B cell (primary cell): ENCODE measurements at regions not wholly inside any gene's neighbourhood (a gene's known extent, or its start where the extent isn't known, plus 50 kb on each side); places are given as distances from the start of the nearest gene placed in this dataset.

ENCODE experiments used
- ATAC-seq: fragments of 200-7000 bp; cut with Tn5 transposase; one replicate; pipeline ENCODE4 v1.10.0; 2021; ENCODE audit warnings: low read depth, mild to moderate bottlenecking, moderate number of reproducible peaks, moderate library complexity
- CTCF ChIA-PET: fragments of 350-600 bp; sonication (Branson Sonifier 250); formaldehyde crosslinking; loops from one replicate; lab custom pipeline; 2021; ENCODE audit warnings: antibody characterized with exemption, inconsistent platforms; lab: Charles Lee
- POLR2A ChIA-PET: fragments of 350-600 bp; sonication (Branson Sonifier 250); formaldehyde crosslinking; loops from one replicate; lab custom pipeline; 2021; ENCODE audit warnings: antibody characterized with exemption; lab: Charles Lee
- DNase-seq: peaks from one replicate; pipeline ENCODE4 v3.0.0; 2013
- H2AFZ ChIP-seq: 2 replicates; pipeline ENCODE4 v1.6.1; 2012; ENCODE audit warnings: mild to moderate bottlenecking, low read depth, low read length; ENCODE audit not compliant: insufficient read depth, poor library complexity, severe bottlenecking
- H3K27ac ChIP-seq, 2 donors: 1 replicate in 1 of 2; 2 replicates in 1 of 2; pipeline ENCODE4 v1.5.1; 2012 to 2013; ENCODE audit warnings: low read length in 2 of 2, mild to moderate bottlenecking in 2 of 2, moderate library complexity in 1 of 2
- H3K27me3 ChIP-seq, 4 experiments: fragments of 200-600 bp in 1 of 4; sonication (generic) in 1 of 4; replicated peaks in 1 of 4; 1 replicate in 2 of 4; 2 replicates in 2 of 4; pipeline versions ENCODE4 v1.6.1 to v1.7.0; 2013 to 2016; ENCODE audit warnings: low read length in 3 of 4, mild to moderate bottlenecking in 2 of 4, mixed read lengths in 1 of 4, moderate library complexity in 1 of 4; ENCODE audit not compliant: insufficient read depth in 4 of 4, control insufficient read depth in 3 of 4; ENCODE audit errors: control extremely low read depth in 1 of 4
- H3K36me3 ChIP-seq, 2 experiments: replicated peaks in 1 of 2; 1 replicate in 1 of 2; 2 replicates in 1 of 2; pipeline versions ENCODE4 v1.6.1 to v1.7.1; 2013; ENCODE audit warnings: low read length in 1 of 2; ENCODE audit not compliant: insufficient read depth in 2 of 2, control insufficient read depth in 1 of 2; ENCODE audit errors: control extremely low read depth in 1 of 2, extremely low read depth in 1 of 2
- H3K4me1 ChIP-seq, 2 donors: fragments of 200-600 bp in 1 of 2; sonication (generic) in 1 of 2; 1 replicate in 1 of 2; 2 replicates in 1 of 2; pipeline versions ENCODE4 v1.5.1 to v1.6.1; 2013 to 2017; ENCODE audit warnings: low read length in 2 of 2; ENCODE audit not compliant: control insufficient read depth in 2 of 2, insufficient read depth in 2 of 2
- H3K4me2 ChIP-seq: replicated peaks from 2 replicates; pipeline ENCODE3; 2012; ENCODE audit warnings: mild to moderate bottlenecking, low read depth, low read length; ENCODE audit not compliant: poor library complexity, severe bottlenecking
- H3K4me3 ChIP-seq, 5 experiments: fragments of 200-600 bp in 1 of 5; sonication (generic) in 1 of 5; 1 replicate in 3 of 5; 2 replicates in 2 of 5; pipeline versions ENCODE4 v1.5.1 to v1.7.0; 2011 to 2016; ENCODE audit warnings: low read length in 4 of 5, mild to moderate bottlenecking in 4 of 5, low read depth in 2 of 5, control low read depth in 1 of 5, moderate library complexity in 1 of 5; ENCODE audit not compliant: insufficient read depth in 1 of 5; ENCODE audit errors: control extremely low read depth in 1 of 5, extremely low read depth in 1 of 5
- H3K79me2 ChIP-seq: fragments of 200-600 bp; sonication (generic); one replicate; pipeline ENCODE4 v1.6.0; 2016; ENCODE audit warnings: low read length; ENCODE audit not compliant: control insufficient read depth, insufficient read depth
- H3K9ac ChIP-seq: fragments of 200-600 bp; sonication (generic); 2 replicates; pipeline ENCODE4 v1.6.1; 2017; ENCODE audit warnings: mild to moderate bottlenecking, low read length, moderate library complexity
- H3K9me3 ChIP-seq, 3 donors: one replicate each; pipeline versions ENCODE4 v1.6.1 to v1.7.1; 2013; ENCODE audit warnings: low read length in 2 of 3; ENCODE audit not compliant: control insufficient read depth in 2 of 3, insufficient read depth in 1 of 3; ENCODE audit errors: control extremely low read depth in 1 of 3
- H4K20me1 ChIP-seq: 2 replicates; pipeline ENCODE4 v1.6.0; 2012; ENCODE audit warnings: mild to moderate bottlenecking, low read length; ENCODE audit not compliant: insufficient read depth, control insufficient read depth, poor library complexity, severe bottlenecking
- H3K27ac Mint-ChIP-seq: one replicate; pipeline ENCODE4 v1.8.0; 2021; ENCODE audit warnings: mixed read lengths
- H3K27me3 Mint-ChIP-seq: one replicate; pipeline ENCODE4 v1.8.0; 2021; ENCODE audit warnings: mixed read lengths
- H3K4me1 Mint-ChIP-seq: one replicate; pipeline ENCODE4 v1.8.0; 2021; ENCODE audit warnings: mixed read lengths
- H3K4me3 Mint-ChIP-seq: one replicate; pipeline ENCODE4 v1.8.0; 2021; ENCODE audit warnings: mixed read lengths
- H3K9me3 Mint-ChIP-seq: one replicate; pipeline ENCODE4 v1.8.0; 2022; ENCODE audit warnings: mixed read lengths; ENCODE audit not compliant: insufficient read depth
- CTCF ChIP-seq: fragments of 200-600 bp; IDR thresholded peaks from one replicate; pipeline ENCODE4 v1.8.0; 2022; ENCODE audit warnings: antibody characterized with exemption, mild to moderate bottlenecking
- EZH2 ChIP-seq: IDR thresholded peaks from 2 replicates; pipeline ENCODE4 v1.6.1; 2012; ENCODE audit warnings: borderline replicate concordance, low read depth, mild to moderate bottlenecking, moderate library complexity, low read length; ENCODE audit not compliant: insufficient read depth, poor library complexity, severe bottlenecking
- WGBS: methylation state at CpG from one replicate; pipeline ENCODE4 v1.1.5; 2013; ENCODE audit warnings: missing lambda C conversion rate; ENCODE audit not compliant: insufficient coverage; 5-methylcytosine and 5-hydroxymethylcytosine counted together
- intact Hi-C: fragments of 100-400 bp; cut with micrococcal nuclease; formaldehyde crosslinking; loops from one replicate; pipeline ENCODE4 v1.10.0; 2022

- ATAC-seq, result no peak
- POLR2A ChIA-PET, result no interaction called here
These were observed 155.5 kb downstream of the ZFP36L2 start for GRCh38 chr2:43070676-43071502.

More at GRCh38 chr2:43070676-43071502, 155.5 kb downstream of the ZFP36L2 start:
- CTCF ChIA-PET, result interaction anchor here (0.5 to 0.6 kb wide), 2 partner anchors 153 to 506 kb away, joined by 3 to 4 read pairs; no protein-coding TSS in a partner anchor
- Histone ChIP-seq H3K9me3 (no peaks in the 10 kb centered on the region), H3K27me3 (no peaks in the 10 kb centered on the region), H3K4me1 (no peaks in the 10 kb centered on the region), H3K9ac (no peak overlapping the region), H3K27ac (no peak overlapping the region), H4K20me1 (no peaks in the 10 kb centered on the region), H3K79me2 (no peaks in the 10 kb centered on the region), H2AFZ (no peak overlapping the region), H3K4me3 (no peak overlapping the region), H3K4me2 (no peak overlapping the region), H3K36me3 (no peaks in the 10 kb centered on the region)
- H3K27me3 Mint-ChIP-seq, result no peaks in the 10 kb centered on the region
- intact Hi-C loops, result no loop called here
- no peak overlapping the region for H3K27ac Mint-ChIP-seq
- no peaks in the 10 kb centered on the region for H3K4me1 Mint-ChIP-seq
- no peak for TF ChIP-seq EZH2
- no peak for TF ChIP-seq CTCF
- DNase-seq, result no peak
- no peaks in the 10 kb centered on the region for H3K9me3 Mint-ChIP-seq
- H3K4me3 Mint-ChIP-seq, result no peak overlapping the region
- WGBS, result 99% methylated on average over 7 of the region's 15 CpGs
